Upper lobe of left lung (tissue), 4 donors: ENCODE measurements at regions not wholly inside any gene's neighbourhood (a gene's known extent, or its start where the extent isn't known, plus 50 kb on each side); places are given as distances from the start of the nearest gene placed in this dataset.

Source experiments
- EP300 ChIP-seq, 4 donors: sonication (generic); formaldehyde crosslinking; IDR thresholded peaks; one replicate each; pipeline ENCODE4 v1.5.1; 2017; ENCODE audit warnings: antibody characterized with exemption in 4 of 4, control low read depth in 2 of 4
- POLR2A ChIP-seq, 4 donors: fragments of 450-650 bp; IDR thresholded peaks; one replicate each; pipeline ENCODE4 v1.5.1; 2016 to 2017; ENCODE audit warnings: antibody characterized with exemption in 4 of 4, mild to moderate bottlenecking in 2 of 4
- TF ChIP-seq, protein P1 (sequence below), 6 experiments: fragments of 450-650 bp in 4 of 6; fragments of 200-600 bp in 2 of 6; sonication (generic) in 2 of 6; IDR thresholded peaks; one replicate each; pipeline ENCODE4 v1.5.1; 2016 to 2019; ENCODE audit warnings: antibody characterized with exemption in 6 of 6

DNA sequence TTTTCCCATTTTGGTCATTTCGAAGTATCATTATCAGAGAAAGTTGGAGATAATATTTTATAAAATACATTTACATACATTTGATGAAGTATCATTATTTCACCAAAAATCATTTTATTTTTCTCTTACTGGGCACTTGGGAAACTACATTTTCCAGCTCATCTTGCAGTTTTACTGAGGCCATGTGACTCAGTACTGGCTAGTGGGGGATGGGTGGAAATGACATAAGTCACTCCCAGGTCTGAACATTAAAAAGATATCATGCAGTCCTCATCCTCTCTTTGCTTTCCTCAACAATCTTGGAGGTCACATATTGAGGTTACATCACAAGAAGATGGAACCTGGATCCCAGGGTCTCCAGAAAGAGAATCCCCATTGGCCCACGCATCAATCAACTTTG is 84.1 kb downstream of the CD24 start:
- TF ChIP-seq, protein P1, sequence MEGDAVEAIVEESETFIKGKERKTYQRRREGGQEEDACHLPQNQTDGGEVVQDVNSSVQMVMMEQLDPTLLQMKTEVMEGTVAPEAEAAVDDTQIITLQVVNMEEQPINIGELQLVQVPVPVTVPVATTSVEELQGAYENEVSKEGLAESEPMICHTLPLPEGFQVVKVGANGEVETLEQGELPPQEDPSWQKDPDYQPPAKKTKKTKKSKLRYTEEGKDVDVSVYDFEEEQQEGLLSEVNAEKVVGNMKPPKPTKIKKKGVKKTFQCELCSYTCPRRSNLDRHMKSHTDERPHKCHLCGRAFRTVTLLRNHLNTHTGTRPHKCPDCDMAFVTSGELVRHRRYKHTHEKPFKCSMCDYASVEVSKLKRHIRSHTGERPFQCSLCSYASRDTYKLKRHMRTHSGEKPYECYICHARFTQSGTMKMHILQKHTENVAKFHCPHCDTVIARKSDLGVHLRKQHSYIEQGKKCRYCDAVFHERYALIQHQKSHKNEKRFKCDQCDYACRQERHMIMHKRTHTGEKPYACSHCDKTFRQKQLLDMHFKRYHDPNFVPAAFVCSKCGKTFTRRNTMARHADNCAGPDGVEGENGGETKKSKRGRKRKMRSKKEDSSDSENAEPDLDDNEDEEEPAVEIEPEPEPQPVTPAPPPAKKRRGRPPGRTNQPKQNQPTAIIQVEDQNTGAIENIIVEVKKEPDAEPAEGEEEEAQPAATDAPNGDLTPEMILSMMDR (IDR thresholded peaks at IDR 0.05), result no peak
- no peak for TF ChIP-seq EP300 (IDR thresholded peaks at IDR 0.05)
- no peak for TF ChIP-seq POLR2A (IDR thresholded peaks at IDR 0.05)
